Hepatocyte (in vitro differentiated cells): ENCODE measurements at regions not wholly inside any gene's neighbourhood (a gene's known extent, or its start where the extent isn't known, plus 50 kb on each side); places are given as distances from the start of the nearest gene placed in this dataset.

ENCODE experiments used
- EZH2 ChIP-seq: fragments of 200-600 bp; sonication (generic); IDR thresholded peaks from 2 replicates; pipeline ENCODE4 v1.6.1; 2016; ENCODE audit warnings: antibody characterized with exemption, mild to moderate bottlenecking, borderline replicate concordance
- TF ChIP-seq, protein P1 (sequence below): fragments of 200-600 bp; sonication (generic); IDR thresholded peaks from 2 replicates; pipeline ENCODE4 v1.5.1; 2016; ENCODE audit warnings: antibody characterized with exemption, mild to moderate bottlenecking; ENCODE audit not compliant: poor library complexity

DNA sequence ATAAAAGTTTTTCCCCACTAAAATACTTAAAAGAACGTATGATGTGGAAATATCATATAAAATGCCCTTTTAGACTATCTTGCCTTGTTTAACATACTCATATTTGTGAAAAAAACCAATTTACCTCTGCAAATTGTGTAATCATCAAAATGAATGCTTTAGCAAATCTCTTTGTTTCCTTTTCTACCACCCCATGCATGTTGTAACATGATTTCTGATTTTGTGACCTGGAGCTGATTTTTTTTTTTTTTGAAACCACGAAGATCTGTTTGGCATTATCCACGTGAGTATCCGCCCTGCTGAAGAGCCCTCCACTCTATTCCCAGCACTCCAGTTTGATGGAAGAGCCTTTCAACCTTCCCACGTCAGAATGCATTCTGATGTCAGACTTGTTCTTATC lies 245.8 kb upstream of the NBEA start:
- TF ChIP-seq, protein P1, sequence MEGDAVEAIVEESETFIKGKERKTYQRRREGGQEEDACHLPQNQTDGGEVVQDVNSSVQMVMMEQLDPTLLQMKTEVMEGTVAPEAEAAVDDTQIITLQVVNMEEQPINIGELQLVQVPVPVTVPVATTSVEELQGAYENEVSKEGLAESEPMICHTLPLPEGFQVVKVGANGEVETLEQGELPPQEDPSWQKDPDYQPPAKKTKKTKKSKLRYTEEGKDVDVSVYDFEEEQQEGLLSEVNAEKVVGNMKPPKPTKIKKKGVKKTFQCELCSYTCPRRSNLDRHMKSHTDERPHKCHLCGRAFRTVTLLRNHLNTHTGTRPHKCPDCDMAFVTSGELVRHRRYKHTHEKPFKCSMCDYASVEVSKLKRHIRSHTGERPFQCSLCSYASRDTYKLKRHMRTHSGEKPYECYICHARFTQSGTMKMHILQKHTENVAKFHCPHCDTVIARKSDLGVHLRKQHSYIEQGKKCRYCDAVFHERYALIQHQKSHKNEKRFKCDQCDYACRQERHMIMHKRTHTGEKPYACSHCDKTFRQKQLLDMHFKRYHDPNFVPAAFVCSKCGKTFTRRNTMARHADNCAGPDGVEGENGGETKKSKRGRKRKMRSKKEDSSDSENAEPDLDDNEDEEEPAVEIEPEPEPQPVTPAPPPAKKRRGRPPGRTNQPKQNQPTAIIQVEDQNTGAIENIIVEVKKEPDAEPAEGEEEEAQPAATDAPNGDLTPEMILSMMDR: no peak
- no peak for TF ChIP-seq EZH2
